Keratinocyte (primary cell): ENCODE measurements at regions not wholly inside any gene's neighbourhood (a gene's known extent, or its start where the extent isn't known, plus 50 kb on each side); places are given as distances from the start of the nearest gene placed in this dataset.
"Not testable (repeated sequence)": the region's sequence is repeated elsewhere in the genome, so short reads cannot be mapped to it uniquely, and the experiment has no call there.

Experiments used
- CTCF ChIP-seq, 3 experiments: IDR thresholded peaks in 1 of 3; conservative IDR thresholded peaks in 1 of 3; optimal IDR thresholded peaks in 1 of 3; 2 replicates in 2 of 3; 3 replicates in 1 of 3; pipeline versions ENCODE3 to v1.5.1; 2011; ENCODE audit warnings: low read length in 3 of 3, mild to moderate bottlenecking in 3 of 3, moderate library complexity in 2 of 3, control low read depth in 1 of 3, inconsistent platforms in 1 of 3; ENCODE audit not compliant: insufficient read depth in 2 of 3; ENCODE audit errors: extremely low read depth in 1 of 3
- EZH2 ChIP-seq: IDR thresholded peaks from one replicate; pipeline ENCODE4 v1.6.1; 2012; ENCODE audit warnings: inconsistent platforms, mild to moderate bottlenecking, low read length, moderate library complexity

GRCh38 chr10:15972736-15973135 lies 112.4 kb upstream of the MINDY3 start:
- TF ChIP-seq CTCF (optimal IDR thresholded peaks at IDR 0.05 in 1 of 3, IDR thresholded peaks at IDR 0.05 in 1 of 3, conservative IDR thresholded peaks at IDR 0.05 in 1 of 3; ENCODE audit: extremely low read depth in 1 of 3, insufficient read depth in 2 of 3, low read length in 3 of 3); EZH2: not testable (repeated sequence)
